Stimulated activated CD4-positive, alpha-beta T cell treated with anti-CD3 and anti-CD28 coated beads, Interleukin-12 subunit alpha, Interleukin-12 subunit beta, amount 100 ng/mL, for 48 hours (primary cell): ENCODE measurements at regions not wholly inside any gene's neighbourhood (a gene's known extent, or its start where the extent isn't known, plus 50 kb on each side); places are given as distances from the start of the nearest gene placed in this dataset.
"Not testable (repeated sequence)": the region's sequence is repeated elsewhere in the genome, so short reads cannot be mapped to it uniquely, and the experiment has no call there.

ENCODE experiments used
- DNase-seq, 3 donors: peaks; one replicate each; pipeline ENCODE4 v3.0.0-alpha.2; 2020; ENCODE audit warnings: low read depth in 2 of 3, low spot score in 1 of 3

DNA sequence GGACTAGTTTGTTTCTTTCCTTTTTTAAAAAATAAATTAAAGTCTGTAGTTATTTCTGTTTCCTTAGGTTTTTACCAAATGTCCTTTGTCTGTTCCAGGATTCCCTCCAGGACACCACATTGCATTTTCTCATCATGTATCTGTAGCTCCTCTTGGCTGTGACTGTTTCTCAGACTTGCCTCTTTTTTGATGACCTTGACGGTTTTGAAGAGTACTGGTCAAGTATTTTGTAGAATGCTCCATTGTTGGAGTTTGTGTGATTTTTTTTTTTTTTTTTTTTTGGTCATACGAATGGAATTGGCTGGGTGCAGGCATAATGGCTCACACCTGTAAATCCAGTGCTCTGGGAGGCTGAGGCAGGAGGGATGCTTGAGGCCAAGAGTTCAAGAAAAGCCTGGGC, 127.1 kb upstream of the BMPER start:
- no peak for DNase-seq

DNA sequence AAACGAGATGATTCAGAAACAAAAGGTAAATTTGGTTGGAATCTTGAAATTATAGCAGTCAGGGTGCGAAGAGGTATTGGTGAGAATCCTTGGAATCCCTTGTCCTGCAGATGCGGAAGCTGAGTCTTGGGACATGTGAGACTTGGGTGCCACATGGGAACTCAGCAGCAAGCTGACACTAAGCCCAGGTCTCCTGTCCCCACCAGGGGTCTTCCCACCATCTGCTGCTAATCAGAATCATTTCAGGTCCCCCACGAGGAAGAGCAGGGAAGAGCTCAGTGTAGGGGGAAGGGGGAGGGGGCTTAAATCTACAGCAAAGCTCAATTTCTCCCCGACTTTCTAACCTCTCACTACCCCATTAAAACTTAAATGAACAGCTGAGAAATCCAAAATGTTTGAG, 126.1 kb upstream of the BMPER start:
- DNase-seq: no peak

DNA sequence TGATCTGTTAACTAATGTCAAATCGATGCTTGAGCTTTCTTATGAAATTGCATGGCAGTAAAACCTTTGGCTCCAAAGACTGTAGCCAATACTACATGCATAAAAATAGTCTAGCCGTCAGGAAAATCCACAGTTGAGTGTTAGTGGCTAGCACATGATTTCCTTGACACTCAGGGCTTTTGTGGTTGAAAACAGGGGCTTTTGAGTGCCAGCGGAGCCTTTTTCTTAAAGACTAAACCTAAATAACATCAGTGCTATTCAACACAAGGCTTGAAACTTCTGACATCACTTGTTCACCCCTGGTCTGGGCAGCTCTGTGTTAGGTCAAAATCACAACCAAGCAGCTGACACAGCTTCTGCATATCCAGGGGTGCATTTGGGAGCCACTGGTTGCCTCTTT, 124.2 kb upstream of the BMPER start:
- DNase-seq: no peak

DNA sequence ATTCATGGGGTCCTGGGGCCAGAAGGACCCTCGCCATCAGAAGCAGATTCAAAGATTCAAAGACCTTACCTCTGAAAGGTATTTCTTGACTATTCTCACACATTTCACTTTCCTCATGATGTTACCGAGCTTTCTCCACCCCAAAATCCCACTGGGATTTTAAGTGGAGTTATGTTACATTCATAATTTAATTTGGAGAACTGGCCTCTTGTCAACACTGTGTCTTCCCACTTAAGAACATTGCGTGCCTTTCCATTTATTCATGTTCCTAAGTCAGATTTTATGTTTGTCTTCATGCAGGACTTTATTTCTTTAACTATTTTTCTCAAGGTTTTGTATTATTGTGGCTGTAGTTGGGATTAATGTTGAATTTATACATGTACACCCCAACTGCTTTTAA, 123.5 kb upstream of the BMPER start:
- no peak for DNase-seq

DNA sequence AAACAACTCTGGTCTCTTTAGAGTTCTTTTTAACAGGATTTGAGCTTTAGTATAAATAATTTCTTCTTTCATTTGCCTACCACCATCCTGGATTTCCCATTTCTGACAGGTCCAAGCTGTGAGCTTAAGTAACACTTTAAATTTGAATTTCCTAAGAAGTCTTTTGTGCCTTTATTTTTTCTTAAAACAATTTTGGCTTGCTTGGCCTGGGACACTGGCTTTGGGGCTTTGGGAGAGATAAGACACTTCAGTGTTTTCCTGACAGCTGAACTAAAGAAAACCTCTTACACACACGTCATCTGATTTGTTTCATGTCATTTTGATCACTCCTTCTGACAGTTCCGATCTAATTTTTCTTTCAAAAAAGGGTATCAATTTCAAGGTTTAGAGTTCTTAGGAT, 121.3 kb upstream of the BMPER start:
- no peak for DNase-seq

DNA sequence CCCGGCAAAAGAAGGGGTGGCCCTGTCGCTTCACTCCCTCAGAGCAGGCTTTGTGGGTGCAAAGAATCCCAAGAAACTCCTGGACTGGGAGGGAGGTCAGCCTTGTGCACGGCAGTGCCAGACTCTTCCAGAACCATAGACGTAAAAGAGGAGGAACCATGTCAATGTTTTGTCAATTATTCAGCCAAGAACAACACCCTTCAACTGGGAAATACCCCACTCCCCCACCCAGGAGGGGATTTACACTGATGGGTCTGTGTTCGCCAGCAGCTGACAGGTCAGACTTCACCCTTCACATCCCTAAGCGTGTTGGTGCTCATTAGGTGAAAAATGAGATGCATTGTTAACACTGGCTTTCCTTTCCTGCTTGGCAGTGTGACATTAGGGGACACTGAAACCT, 116.8 kb upstream of the BMPER start:
- no peak for DNase-seq

DNA sequence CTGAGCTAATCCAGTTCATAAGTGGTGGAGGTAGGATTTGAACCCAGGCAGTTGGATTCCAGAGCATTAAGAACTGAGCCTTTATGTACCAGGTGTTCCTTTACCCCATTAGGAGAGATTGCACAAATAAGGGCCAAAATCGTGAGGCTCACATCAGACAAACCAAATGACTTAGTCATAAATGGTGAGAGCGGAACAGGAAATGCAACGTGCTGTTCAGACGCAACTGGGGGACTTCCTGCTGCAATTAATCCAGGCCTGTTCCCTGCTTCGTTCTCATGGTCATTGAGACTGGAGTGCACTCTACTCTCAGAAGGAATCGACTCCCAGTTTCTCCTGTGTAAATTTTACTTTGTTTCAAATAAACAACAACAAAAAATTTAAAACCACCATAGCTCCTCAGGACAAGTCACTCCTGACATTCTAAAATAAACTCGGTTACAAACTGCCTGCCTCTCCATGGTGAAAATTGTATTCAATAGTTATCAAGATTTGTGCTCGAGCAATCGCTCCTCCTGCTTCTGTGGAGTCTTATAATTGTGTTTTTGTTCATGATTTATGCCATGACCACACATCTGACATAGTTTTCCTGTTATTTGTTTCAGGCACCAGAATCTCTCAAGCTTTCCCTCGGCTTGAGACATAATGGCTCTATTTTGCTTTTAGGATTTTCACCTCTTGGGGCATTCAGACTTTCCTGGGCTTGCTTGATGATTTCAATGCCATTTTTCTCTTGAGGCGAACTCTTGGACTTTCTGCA, 115.3 kb upstream of the BMPER start:
- DNase-seq: no peak

DNA sequence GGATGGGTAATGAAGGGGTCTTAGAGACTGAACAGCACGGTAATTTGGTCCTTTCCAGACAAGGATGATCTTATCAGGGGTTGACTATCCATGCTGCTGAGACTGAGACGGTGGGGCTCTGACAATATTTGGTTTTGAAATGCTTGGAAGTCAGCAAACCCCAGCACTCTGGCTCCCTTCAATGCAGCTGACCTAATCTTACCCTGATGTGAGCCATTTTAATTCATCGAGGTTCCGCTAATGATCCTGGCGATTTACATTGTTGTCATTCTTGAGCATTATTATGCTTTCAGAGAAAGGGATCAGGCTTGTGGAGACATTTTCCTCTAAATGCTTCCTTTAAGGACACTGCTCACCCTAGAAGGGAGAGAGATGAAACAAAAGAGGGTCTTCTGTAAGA, 114.6 kb upstream of the BMPER start:
- no peak for DNase-seq

DNA sequence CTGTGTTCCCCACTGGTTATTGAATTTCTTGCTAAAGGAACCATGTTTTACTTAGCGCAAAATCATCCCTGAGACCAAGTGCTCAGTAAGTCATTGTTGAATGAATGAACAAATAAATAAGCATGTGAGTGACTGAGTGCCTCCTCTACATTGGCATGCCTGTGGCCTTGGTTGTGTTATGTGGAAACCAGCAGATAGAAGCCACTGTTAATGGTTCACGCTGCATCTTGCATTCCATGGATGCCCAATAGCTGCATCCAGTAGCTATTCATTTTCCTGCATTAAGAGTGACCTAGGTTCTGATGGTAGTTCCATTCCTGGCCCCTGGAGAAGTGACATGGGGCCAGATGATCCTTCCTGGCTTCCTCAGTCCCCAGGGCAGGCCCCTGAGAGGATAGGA, 113.3 kb upstream of the BMPER start:
- DNase-seq: no peak

DNA sequence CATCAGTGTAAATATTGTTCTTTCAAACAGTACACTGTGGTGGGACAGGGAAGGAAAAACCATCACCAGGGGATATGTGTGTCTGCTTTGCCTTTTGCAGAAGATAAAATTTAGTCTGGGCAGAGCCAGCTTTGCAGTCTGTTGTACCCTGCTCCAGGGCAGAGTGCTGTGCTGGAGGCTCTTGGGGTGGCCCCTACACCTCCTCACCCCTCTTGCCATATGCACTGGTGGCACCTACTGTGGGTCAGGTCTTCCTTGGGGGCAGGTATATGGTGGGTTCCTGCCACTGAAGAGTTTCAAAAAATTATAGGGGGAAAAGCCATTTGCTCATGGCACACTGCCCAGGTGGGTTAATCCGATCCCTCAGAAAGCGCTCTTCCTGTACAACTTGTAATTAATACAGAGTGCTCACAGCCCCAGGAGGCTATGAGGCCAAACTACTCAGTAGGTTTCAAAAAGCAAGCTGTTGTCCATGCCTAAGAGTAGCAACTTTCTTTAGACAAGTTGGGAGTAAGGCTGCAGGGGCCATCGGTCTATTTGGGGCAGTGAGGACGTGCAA, 112.7 kb upstream of the BMPER start:
- DNase-seq: no peak

DNA sequence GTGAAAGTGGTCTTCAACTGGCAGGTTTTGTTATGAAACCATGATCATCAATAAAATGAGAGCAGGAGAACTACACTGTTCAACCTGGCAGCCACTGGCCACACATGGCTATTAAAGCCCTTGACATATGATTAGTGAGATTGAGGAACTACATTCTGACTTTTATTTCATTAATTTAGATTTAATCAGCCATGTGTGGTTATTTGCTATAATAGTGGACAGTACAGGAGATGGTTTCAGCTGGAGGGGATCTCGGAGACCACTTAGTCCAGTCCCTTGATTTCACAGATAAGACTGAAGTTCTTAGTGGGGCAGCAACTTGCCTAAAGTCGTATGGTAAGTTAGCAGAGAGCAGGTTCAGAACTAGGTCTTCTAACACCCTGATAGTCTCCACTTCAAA, 111.7 kb upstream of the BMPER start:
- DNase-seq: no peak

DNA sequence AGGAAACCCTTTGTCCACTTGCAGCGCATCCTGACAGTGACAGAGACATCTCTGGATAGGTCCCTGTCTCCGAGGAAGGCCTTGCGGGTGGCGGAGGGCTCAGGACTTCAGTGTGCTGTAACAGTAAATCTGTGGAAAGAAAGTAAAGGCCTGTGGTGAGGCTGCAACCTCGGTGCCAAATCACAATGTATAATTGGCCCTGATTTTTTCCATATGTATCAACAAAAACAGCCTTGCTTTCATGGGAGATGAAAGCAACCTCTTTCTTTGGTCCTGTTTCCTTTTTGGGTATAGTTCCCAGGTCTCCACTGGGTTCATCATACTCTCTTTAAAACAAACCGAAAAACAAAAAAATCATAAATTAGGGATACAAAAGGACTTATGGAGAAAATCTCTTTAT, 110.9 kb upstream of the BMPER start:
- no peak for DNase-seq

DNA sequence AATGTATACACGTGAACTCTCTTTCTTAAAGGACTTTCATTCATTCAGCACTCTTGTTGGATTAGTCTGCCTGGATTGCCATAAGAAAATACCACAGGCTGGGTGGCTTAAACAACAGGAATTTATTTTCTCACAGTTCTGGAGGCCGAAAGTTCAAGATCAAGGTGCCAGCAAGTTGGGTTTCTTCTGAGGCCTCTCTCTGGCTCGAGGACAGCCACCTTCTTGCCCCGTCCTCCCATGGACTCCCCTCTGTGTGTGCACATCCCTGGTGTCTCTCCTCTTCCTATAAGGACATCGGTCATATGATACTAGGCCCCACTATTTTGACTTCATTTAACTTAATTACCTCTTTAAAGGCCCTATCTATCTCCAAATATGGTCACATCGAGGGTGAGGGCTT, 110.4 kb upstream of the BMPER start:
- no peak for DNase-seq

DNA sequence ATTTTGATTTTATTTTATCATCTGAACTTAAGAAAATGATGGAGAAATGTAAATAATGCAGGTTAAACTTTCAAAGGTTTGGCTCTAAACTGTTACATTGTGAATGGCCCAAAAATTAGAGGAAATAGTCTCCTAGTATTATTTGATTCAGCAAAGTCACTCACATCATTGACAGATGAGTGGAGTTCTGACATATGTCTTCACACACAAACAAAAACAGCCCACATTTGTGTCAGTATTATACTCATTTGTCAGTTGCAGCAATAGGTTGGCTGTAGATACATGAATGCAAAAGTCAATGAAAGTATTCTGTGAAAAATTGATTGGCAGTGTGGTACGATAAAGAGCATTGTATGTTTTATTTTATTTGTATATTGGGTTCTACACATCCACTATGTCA, 108.8 kb upstream of the BMPER start:
- DNase-seq: no peak

DNA sequence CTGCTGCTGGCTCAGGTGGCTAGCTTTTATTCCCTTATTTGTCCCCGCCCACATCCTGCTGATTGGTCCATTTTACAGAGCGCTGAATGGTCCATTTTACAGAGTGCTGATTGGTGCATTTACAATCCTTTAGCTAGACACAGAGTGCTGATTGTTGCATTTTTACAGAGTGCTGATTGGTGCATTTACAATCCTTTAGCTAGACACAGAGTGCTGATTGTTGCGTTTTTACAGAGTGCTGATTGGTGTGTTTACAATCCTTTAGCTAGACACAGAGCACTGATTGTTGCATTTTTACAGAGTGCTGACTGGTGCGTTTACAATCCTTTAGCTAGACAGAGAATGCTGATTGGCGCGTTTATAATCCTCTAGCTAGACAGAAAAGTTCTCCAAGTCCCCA, 107.8 kb upstream of the BMPER start:
- DNase-seq: not testable (repeated sequence)

DNA sequence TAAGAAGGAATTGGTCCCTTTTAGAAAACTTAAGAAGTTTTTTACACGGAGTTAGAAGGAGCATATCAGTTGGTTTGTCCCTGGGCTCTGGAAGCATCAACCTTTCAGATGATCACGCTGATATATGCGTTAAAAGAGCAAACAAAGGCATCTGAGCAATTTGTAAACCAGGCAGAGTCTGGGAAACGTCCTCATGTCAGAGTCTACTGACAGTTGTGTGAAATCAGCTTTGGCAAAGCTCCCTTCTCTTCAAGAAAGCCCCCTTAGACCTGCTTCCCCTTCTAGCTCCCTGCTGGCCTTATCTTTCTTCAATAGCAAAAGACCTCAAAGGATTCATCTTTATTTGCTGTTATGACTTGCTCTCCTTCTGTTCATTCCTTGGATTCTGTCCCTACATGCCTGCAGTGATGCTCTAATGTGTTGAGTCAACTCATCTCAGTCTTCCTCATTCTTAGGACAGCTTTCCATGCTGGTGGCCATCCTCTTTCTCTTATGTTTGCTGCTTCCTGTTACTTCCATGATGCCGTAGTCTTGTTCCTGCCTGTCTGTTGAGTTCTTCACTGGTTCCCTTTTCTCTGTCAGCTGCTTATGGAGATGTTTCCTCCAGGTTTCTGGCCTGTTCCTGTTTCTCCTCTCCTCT, 106.5 kb upstream of the BMPER start:
- no peak for DNase-seq

DNA sequence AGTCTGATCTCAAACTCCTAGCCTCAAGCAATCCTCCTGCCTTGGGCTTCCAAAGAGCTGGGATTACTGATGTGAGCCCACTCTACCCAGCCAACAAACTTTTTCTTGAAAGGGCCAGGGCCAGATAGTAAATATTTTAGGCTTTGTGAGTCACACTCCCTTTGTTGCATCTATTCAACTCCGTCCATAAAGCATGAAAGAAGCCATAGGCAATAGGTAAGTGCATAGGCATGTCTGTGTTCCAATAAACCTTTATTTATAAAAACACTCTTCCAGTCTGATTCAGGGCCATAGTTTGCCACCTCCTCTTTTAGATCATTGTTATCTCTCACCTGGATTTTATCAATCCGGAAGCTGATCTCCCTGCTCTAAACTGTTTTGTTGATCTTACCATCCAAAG, 105.6 kb upstream of the BMPER start:
- no peak for DNase-seq

DNA sequence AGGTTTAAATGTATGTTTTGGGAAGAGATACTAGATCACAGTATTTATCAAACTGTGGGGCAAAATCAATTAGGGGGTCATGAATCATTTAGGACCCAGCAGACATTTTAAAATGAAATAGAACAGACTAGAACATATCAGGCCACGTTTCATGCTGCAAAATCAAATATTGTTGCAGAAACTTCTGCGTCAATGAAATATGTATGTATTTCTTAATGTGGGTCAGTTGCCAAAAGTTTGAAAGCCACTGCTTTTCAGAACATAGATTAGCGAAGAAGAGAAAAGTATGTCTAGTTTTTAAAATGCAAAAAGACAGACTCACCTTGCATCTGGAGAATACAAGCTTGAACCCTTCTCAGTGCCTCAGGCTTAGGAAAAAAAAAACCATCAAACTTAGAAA, 102.7 kb upstream of the BMPER start:
- DNase-seq: no peak

DNA sequence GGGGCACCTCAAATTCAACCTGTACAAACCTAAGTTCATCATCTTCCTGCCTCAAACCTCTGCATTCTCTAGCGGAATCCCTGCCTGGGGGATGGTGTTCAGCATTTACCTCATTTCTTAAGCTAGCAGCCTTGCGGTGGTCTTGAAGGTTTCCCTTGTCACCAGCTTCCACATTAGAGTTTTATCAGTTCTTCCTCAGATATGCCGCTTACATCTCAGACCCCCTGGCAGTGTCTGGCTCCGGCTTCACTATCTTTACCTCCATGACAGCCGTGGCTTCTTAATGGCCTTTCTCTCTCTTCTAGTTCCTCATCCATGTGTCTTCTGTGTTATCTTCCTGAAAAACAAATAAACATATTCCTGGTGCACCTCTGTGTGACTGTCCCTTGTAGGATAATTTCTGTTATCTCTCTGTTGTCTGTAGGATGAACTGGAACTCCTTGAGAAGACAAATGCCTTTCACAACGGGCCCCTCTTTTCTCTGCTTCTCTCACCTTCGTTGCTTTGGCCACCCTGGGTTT, 101.1 kb upstream of the BMPER start:
- no peak for DNase-seq

DNA sequence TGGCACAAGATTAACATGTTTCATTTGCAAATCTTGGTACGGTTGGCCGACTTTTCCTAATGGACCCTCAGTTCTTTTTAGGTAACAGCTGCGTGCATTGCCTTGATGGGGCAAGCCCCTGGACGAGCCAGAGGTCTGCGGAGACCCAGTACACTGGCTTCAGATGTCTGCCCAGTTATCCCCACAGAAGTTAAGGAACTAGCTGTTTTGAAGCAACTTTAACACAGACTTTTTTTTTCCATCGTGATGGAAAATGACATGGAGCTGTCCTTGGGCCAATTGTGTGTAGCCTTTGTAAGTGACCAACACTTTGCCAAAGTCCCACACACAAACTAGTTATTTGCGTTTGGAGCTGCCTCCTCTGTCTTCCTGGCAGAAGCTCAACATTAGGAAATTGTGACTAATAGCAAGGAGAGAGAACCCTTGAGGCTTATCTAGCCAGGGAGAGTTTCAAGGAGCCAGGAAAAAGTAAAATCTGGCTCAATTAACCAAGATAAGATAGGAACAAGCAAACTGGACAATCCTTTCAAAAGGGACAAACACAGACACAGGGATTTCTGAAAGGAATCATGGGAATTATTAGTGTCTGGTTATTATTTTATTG, 99.6 kb upstream of the BMPER start:
- no peak for DNase-seq

DNA sequence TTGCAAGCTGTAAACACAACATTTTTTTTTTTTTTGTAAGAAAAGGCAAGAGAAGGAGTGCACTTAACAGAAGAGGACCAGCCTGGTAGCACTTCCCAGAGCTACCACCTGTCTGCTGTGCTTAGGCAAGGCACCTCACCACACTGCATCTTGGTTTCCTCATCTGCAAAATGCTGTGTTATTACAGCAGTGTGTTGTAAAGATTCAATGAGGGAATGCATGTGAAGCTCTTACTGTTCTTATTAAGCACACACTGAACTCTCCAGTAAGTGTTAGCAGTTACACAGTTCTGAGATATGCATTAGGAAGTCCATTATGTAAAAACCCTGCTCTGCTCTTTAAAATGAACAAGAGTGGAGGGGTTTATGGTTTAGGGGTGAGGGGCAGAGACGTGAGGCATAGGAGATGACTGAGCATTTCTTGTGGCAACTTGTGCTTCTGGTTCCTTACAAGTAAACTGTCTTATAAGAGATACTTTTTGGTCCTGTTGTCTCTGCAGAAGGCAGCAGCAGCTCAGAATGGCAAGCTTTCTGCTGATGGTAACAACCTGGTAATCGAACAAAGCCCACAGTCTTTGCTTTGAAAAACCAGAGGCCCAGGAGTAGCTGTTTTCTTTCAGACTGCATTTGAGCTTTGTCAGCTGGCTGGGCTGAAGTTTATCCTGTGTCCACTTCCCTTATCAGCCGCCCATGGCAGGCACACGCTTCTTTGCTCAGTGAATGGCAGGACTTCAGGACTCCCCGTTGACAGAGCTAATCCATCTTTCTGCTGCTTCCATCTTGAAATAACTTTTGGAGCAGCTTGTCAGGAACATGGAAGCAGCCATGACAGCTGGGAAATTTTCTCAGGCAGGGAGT, 98.8 kb upstream of the BMPER start:
- DNase-seq: no peak
